EL (cell line): ENCODE measurements at regions not wholly inside any gene's neighbourhood (a gene's known extent, or its start where the extent isn't known, plus 50 kb on each side); places are given as distances from the start of the nearest gene placed in this dataset.
"Not testable (repeated sequence)": the region's sequence is repeated elsewhere in the genome, so short reads cannot be mapped to it uniquely, and the experiment has no call there.

Experiments
- DNase-seq: peaks from one replicate; pipeline ENCODE4 v3.0.0-alpha.2; 2016

DNA sequence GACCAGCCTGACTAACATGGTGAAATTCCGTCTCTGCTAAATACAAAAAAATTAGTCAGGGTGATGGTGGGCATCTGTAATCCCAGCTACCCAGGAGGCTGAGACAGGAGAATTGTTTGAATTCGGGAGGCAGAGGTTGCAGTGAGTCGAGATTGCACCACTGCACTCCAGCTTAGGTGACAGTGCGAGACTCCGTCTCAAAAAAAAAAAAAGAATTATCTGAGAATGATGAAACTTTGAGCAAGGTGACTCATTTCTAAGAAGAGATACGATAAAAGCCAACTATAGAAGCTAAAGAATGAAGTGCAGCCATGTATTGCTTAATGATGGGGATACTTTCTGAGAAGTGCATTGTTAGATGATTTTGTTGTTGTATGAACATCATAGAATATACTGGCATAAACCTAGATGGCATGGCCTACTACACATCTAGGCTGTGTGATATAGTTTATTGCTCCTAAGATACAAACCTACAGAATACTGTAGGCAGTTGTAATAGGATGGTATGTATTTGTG, 64.7 kb downstream of the SNRPE start:
- DNase-seq: peak; percentile 60

DNA sequence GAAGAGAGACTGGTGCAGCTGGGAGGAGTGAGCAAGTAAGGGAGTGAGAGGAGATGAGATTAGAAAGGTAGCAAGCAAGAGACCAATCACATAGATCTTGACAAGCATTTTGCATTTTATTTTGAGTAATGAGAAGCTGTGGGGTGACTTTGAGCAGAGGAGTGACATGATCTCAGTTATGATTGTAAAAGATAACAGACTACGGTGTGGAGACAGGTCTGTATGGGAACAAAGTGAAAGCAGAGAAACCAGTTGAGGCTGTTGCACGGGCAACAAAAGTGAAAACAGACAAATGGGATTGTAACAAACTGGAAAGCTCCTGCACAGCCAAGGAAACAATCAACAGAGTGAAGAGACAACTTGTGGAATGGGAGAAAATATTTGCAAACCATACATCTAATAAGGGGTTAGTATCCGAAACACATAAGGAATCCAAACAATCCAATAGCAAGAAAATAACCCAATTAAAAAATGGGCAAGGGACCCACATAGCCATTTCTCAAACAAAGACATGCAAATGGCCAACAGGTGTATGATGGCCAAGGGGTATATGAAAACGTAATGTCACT, 68.4 kb downstream of the SNRPE start:
- no peak for DNase-seq

DNA sequence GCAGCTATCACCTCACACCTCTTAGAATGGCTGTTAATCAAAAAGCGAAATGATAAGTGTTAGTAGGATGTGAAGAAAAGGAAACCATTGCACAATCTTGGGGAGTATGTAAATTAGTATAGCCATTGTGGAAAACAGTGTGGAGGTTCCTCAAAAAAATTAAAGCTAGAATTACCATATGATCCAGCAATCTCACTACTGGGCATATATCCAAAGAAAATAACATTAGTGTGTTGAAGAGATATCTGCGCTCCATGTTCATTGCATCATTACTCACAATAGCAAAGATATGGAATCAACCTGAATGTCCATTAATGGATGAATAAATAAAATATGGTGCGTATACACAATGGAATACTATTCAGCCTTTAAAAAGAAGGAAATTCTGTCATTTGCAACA, 68.9 kb downstream of the SNRPE start:
- peak; percentile 32 for DNase-seq

DNA sequence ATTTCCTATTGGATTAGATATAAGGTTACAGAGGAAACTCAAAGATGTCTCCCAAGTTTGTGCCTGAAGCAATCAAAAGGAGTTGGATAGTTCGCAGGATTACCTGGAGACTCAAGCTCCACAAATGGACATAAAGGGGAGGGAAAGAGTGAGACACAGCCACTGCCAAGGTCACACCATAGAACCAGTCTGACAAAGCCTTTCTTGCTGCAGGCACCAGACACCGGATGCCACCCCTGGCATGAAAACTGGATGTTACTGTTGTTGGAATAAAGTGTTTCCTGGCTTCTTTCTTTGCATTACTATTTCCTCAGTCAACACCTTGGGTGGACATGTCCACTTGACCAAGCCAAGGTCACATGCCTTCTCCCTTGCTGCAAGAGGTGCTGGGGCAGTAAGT, 70.6 kb downstream of the SNRPE start:
- no peak for DNase-seq

DNA sequence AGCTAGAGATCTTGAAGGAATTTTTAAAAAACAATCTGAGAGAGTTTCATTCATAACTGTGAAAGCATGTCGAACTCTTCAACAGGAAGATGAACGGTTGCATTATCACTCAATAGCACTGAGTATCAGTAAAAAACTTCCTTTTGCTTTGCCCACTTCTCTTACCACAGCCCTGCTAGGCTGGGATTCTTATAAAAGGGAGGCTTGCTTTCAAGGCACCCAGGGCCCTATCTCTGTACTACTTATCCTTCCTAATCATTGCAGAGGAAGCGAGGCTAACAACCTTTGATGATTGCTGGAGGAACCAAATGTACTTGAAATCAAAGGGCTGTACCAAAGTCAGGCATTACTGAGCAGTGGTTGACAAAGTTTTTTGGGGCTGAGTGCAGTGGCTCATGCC, 71.2 kb downstream of the SNRPE start:
- no peak for DNase-seq

DNA sequence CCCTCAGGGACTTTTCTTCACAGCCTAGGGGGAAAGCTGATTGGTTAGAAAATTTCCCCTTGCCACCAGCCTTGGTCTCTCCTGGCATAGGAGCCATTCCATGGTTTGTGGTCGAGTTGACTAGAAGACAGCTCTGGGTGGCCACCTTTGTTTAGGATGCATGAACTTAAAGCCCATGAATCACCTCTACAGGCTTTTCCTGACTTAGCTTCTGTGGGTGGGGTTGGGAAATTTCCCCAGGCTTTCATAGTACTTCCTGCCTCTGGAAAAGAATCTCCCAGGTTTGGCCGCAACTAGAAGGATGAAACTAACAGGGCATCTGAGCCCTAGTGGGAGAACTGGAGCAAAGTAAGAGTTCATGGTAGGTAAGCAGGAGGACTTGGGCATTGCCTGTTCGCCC, 72.6 kb downstream of the SNRPE start:
- no peak for DNase-seq

DNA sequence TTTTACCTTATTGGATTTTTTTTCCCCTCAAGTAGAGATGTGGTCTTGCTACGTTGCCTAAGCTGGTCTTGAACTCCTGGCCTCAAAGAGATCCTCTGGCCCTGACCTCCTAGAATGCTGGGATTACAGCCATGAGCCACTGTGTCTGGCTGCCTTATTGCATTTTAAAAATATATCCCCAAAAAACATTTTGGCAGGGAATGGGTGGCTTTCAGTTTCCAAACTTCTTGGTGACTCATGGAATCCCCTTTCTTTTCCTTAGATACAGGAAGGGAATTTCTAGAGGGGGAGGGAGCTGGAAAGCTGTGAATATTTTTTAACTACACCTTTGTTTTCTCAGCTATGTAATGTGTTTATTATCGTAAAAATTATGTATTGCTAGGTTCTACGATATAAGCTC, 73.3 kb downstream of the SNRPE start:
- no peak for DNase-seq

DNA sequence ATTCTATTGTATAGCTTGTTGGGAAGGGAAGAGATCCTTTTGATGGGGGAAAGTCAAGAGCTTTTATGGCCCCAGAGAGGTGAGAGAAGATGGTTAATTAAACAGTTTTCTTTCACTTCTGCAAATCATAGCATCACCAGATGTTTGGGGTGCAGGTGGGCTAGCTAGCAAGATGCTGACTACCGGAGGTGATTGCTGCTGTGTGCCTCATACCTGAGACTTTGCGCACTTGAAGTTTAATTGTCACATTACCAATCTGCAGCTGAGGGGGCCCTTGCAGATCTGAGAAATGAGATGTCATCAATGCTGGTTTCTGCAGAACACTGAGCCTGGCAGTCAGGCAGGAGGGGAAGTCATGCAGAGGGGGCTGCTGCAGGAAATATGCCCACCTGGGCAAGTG, 73.9 kb downstream of the SNRPE start:
- no peak for DNase-seq

DNA sequence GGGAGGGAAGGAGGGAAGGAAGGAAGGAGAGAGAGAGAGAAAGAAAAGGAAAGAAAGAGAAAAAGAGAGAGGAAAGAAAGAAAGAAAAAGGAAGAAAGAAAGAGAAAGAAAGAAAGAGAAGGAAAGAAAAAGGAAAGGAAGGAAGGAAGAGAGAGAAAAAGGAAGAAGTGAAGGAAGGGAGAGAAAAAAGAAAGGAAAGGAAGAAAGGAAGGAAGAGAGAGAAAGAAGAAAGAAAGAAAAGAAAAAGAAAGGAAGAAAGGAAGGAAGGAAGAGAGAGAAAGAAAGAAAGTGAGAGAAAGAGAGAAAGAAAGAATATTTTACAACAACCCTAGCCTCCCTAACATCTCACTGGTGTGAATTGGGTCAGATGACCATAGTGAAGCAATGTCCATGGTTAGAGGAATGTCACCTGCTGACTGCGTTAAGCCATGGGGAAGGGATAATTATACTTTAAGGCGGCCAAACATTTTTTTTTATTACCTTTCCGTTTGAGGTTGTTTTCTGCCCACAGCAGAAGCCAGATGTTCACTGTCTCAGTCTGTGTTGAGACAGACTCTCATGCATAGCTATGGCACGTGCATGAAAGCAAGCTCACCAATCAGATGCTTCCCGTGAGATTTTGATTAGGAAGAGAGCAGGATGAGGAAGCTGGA, 76.4 kb downstream of the SNRPE start:
- no peak for DNase-seq

DNA sequence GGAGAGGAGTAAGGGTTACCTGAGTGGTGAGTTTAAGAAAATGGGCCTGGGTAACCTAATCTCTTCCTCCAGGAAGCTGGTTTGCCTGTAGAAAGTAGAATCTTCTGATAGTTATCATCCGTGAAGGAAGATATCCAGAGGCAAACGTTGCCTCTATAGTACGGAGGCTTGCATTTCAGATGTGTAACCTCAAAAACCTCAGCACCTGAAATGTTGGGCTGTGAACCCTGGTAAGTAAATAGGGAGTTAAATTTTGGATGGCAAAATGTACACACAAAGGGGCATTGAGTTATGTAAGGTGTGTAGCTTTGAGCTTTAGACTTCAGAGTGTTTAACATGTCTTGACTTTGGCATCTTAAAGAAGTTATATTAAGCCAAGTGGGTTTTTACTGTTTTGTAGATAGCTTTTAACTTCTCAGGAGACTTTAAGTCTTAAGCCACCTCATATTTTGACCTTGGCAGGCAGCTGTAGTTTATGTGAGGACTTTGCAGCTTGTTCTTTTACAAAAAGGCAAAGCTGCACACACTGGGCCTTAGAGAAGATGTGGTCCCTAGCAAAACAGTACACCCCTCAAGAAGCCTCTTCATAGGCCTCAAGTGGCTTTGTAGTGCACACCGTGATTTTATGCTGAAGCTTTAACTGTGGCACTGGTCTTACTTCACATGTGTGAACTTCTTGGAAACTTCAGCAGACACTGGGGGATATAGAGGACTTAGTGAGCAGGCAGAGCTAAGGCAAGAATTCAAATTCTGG, 83.4 kb downstream of the SNRPE start:
- no peak for DNase-seq

DNA sequence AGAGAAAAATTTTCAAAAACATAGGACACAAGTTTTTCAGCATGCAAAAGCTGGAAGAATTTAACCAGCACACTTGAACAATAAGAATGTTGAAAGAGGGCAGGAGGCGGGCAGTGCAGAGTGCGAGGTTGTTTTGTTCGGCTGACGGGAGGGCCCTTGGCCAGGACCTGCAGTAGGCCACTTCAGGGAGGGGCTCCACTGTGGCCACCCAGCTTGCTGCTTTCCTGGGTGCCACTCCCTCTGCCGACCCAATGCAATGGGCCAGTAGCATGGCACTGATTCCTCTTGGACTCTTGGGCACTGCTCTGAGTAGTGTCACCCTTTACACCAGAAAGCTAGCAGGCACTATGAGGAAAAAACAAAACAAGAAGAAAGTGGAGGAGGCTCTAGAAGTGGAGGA, 92.9 kb downstream of the SNRPE start:
- DNase-seq: no peak

DNA sequence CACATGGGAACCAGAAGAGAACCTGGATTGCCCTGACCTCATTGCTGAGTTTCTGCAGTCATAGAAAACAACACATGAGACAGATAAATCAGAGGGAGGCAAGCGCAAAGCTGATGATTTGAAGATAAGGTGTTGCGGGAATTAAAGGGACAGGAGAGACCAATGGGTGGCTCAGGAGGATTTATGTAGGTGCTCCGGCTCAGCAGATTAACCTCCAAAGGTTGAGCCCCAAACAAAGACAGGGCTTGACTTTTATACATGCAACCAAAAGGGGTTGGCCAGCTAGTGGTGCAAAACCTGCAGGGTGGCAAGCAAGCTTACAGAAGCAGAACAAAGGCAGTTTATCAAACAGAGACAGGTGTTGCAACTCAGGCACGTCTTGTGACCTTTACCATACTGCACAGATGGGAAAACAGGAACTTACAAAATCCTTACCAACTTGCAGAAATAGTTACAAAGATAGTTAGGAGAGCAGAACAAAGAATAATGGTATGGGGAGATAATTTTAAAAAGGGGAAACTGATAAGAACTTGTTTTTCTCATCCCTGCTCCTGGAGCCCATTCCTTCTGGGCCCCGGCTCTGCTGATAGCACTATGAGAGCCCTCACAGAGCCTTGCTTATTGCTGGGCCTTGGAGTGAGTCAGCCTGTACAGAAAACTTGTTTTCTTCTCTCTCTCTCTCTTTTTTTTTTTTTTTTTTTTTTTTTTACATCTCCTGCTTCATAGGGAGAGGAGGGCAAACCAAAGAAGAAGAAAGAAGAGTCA, 93.6 kb downstream of the SNRPE start:
- no peak for DNase-seq

DNA sequence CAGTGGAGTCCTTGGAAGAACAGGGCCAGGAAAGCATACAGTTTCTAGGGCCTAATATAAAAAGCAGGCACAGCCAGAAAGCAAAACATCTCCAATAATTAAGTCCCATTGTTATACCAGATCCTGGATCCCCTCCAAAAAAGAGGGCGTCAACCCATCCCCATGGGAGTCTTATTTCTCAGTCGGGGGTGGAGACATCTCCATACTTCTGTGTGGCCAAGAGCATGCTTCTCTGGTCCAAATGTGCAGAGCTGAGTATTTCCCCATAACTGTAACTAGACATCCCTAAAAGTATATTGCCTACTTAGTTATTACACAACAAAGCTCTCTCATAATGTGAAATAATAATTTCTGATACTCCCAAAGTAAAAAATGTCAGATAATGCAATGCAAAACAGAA, 104.2 kb upstream of the SOX13 start:
- DNase-seq: no peak

DNA sequence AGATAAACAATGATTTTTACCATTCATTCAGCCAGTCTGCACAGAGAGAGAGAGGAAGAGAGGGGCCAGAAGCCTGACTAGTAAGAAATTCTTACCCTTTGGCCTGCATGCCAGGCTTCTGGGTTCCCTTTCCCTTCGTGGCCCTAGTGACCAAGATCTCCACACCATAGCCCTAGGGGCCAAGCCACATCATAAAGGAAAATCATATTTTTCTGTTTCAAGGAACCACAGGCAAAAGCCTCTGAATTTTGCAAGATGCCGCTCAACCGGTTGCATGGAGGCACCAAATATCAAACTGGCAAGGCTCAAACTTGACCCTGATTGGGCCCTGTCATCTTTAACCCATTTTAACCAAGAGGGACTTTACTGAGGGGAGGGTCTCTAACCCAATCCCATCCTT, 103.1 kb upstream of the SOX13 start:
- DNase-seq: no peak

DNA sequence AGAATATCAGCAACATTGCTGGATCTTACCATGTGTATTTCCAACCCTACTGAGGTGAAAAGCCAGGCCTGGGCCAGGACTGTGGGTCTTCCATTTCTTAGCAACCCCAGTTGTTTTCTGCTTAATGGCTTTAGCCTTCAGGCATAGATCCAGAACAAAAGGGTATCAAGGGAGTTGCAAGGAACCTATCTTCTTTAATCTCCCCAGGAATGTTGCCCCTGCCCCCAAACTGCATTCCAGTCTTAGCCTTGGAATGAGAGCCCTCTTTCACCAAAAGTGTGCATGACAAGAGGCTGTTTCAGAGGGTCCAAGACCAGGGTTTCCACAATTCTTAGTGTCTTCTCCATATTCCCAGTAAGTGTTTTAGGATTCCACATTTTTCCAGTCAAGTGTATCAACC, 87.9 kb upstream of the SOX13 start:
- peak; percentile 24 for DNase-seq

DNA sequence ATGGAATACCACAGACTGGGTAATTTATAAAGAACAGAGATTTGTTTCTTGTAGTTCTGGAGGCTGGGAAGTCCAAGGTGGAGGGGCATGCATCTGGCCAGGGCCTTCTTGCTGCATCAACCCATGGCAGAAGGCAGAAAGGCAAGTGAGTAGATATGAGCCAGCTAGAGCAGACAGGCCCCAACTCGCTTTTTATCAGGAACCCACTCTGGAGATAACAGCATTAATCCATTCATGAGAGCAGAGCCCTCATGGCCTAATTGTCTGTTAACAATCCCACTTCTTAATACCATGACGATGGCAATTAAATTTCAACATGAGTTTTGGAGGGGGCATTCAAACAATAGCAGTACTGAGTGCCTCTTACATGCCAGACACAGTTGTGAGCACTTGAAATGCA, 87.2 kb upstream of the SOX13 start:
- no peak for DNase-seq

DNA sequence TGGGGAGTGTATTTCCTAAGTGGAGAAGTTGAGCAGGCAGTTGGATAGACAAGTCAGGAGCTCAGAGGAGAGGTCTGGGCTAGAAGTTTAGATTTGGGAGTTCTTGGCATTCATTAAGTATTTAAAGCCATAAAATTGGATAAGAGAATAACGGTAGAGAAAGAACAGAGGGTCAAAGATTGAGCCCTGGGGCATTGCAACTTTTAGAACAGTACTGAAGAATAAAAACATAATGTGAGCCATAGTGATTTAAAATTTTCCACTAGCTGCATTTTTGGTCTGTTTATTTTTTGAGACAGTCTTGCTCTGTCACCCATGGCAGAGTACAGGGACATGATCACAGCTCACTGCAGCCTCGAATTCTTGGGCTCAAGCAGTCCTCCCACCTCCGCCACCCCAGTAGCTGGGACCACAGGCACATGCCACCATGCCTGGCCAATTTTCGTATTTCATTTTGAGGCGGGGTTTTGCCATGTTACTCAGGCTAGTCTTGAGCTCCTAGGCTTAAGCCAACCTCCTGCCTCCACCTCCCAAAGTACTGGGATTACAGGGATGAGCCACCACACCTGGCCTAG, 85.9 kb upstream of the SOX13 start:
- no peak for DNase-seq

DNA sequence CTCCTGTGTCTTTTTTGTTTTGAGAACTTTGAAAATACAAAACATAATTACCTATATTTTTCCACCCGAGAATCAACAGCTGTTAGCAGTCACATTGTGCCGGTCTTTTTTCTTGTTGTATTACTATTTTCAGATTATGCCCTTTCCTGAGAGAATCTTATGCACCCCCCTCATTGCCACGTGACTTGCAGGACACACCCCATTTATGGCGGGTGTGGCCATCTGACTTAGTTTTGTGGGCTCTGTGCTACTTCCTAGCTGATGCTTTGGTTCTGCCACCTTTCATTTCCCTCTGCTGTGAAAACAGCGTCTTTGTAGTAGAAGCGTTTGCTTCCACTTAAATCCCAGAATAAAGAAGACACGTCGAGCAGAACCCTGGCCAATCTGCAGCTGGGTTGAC, 82.8 kb upstream of the SOX13 start:
- no peak for DNase-seq

DNA sequence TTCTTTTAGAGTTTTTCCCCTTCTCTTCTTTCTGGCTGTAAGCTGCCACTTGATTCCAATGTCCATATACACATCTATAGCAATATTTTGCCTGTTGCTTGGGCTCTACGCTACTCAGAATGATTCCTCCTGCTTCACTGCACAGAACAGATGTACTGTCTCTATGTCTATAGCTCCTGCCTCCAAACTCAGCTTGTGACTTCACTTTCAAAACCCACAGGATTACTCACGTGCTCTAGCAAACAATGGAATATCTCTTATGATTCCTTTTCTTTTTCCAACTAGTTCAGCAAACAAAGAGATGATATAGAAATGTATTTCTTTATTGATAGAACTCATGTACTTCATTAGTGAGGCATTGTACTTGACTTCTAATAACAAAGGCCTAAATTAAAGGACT, 80.5 kb upstream of the SOX13 start:
- no peak for DNase-seq

DNA sequence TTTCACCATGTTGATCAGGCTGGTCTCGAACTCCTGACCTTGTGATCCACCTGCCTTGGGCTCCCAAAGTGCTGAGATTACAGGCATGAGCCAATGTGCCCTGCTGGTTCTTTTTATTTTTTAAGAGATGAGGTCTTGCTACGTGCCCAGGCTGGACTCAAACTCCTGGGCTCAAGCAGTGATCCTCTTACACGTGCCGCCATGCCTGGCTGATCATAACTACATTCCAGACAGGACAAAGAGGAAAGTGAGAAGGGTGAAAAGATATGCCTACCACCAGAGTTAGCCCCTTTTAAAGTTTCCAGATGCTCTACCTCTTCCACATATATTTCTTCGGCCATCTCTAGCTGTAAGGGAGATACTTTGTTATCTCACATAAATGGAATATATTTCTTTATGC, 79.7 kb upstream of the SOX13 start:
- no peak for DNase-seq

DNA sequence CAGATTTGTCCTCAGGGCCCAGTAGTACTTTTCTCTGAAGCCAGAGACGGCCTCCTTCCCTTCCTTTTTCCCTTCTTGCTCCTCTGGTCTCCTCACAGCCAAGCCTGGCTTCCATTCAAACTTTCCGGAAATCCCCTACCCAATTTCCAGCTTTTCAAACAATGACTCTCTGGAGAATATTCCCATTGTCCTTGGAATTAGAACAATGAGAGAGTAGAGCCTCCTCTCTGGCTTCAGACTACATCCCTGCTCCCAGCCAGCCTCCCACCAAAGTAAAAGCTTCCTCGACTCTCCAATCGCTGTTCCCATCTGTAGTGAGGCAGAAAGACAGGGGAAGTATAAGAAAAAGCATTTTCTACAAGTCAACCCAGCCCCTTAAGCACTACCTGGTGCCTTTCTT, 77.7 kb upstream of the SOX13 start:
- no peak for DNase-seq

DNA sequence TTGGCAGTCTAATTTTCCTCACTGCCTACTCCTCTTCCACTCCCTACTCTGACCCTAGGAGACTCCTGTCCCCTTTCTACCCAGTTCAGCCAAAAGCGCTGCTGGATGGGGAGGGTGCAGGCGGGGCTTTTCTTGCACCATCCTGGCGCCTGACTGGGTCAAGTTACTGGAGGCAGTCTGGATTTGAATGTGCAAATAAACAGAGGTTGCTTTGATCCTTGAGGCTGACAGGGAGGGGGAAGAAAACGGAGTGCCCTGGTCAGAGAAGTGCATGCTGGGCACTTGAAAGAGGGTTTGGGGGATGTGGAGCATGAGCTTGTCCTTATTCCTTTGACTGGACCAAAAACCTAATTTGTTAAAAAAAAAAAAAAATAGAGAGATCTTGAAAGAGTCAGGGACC, 76.8 kb upstream of the SOX13 start:
- DNase-seq: no peak

DNA sequence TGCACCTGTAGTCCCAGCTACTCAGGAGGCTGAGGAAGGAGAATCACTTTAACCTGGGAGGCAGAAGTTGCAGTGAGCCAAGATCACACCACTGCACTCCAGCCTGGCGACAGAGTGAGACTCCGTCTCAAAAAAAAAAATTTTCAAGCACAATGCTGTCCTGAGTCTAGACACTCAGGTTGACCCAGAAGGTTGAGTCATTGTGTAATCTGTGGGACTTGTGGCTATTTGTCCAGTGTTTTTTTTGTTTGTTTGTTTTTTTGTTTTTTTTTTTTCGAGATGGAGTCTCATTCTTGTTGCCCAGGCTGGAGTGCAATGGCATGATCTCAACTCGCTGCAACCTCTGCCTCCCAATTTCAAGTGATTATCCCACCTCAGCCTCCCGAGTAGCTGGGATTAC, 74.3 kb upstream of the SOX13 start:
- not testable (repeated sequence) for DNase-seq
